ENCODE measurements at regions not wholly inside any gene's neighbourhood (a gene's known extent, or its start where the extent isn't known, plus 50 kb on each side); places are given as distances from the start of the nearest gene placed in this dataset.

- TF ChIP-seq, protein P1, sequence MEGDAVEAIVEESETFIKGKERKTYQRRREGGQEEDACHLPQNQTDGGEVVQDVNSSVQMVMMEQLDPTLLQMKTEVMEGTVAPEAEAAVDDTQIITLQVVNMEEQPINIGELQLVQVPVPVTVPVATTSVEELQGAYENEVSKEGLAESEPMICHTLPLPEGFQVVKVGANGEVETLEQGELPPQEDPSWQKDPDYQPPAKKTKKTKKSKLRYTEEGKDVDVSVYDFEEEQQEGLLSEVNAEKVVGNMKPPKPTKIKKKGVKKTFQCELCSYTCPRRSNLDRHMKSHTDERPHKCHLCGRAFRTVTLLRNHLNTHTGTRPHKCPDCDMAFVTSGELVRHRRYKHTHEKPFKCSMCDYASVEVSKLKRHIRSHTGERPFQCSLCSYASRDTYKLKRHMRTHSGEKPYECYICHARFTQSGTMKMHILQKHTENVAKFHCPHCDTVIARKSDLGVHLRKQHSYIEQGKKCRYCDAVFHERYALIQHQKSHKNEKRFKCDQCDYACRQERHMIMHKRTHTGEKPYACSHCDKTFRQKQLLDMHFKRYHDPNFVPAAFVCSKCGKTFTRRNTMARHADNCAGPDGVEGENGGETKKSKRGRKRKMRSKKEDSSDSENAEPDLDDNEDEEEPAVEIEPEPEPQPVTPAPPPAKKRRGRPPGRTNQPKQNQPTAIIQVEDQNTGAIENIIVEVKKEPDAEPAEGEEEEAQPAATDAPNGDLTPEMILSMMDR (IDR thresholded peaks at IDR 0.05 in 2 of 3, conservative IDR thresholded peaks at IDR 0.05 in 1 of 3; ENCODE audit: control insufficient read depth in 2 of 3, extremely low read depth in 1 of 3, insufficient read depth in 1 of 3, low read depth in 3 of 3, low read length in 3 of 3) = no peak
- TF ChIP-seq SMC3 (IDR thresholded peaks at IDR 0.05; ENCODE audit: borderline replicate concordance, low read length) = no peak
- no peak for TF ChIP-seq POLR2A (IDR thresholded peaks at IDR 0.05; ENCODE audit: low read depth, low read length)
Measured at GRCh38 chr3:102297072-102297658, 137.7 kb upstream of the ZPLD1 start.
